Astrocyte of the cerebellum (primary cell): ENCODE measurements at regions not wholly inside any gene's neighbourhood (a gene's known extent, or its start where the extent isn't known, plus 50 kb on each side); places are given as distances from the start of the nearest gene placed in this dataset.

Source experiments
- DNase-seq: peaks from one replicate; pipeline ENCODE4 v3.0.0-alpha.2; 2011; ENCODE audit warnings: low read depth
- H3K4me3 ChIP-seq: 2 replicates; pipeline ENCODE4 v1.5.1; 2011; ENCODE audit warnings: mild to moderate bottlenecking, low read depth, low read length, moderate library complexity
- in situ Hi-C: cut with HindIII; loops from 2 replicates; pipeline ENCODE4 v1.10.0; 2017; ENCODE audit warnings: low sequenced_read_pairs
- TF ChIP-seq, protein P1 (sequence below): IDR thresholded peaks from 2 replicates; pipeline ENCODE4 v1.5.1; 2012; ENCODE audit warnings: low read length, low read depth, moderate library complexity, mild to moderate bottlenecking; ENCODE audit errors: missing control alignments

DNA sequence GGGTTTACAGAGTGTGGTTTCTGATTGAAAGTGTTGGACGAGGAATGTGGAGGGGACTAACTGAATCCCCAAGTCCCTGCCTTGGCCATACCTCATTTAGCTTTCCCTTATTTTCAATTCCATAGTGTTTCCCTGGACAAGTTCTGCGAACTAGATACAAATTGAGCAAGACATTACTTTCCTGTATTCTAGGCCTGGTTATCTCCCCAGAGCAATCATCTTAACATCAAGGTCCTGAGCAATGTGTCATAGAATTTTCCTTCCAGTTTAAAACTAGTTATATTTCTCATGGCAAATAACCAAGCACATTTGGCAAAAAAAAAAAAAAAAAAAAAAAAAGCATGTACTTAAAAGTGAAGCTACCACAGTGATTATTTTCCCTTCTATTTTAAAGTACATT lies 330.1 kb downstream of the CDH11 start:
- in situ Hi-C loops, result no loop called here
- no peak for DNase-seq
- H3K4me3 ChIP-seq, result no peak overlapping the region
- TF ChIP-seq, protein P1, sequence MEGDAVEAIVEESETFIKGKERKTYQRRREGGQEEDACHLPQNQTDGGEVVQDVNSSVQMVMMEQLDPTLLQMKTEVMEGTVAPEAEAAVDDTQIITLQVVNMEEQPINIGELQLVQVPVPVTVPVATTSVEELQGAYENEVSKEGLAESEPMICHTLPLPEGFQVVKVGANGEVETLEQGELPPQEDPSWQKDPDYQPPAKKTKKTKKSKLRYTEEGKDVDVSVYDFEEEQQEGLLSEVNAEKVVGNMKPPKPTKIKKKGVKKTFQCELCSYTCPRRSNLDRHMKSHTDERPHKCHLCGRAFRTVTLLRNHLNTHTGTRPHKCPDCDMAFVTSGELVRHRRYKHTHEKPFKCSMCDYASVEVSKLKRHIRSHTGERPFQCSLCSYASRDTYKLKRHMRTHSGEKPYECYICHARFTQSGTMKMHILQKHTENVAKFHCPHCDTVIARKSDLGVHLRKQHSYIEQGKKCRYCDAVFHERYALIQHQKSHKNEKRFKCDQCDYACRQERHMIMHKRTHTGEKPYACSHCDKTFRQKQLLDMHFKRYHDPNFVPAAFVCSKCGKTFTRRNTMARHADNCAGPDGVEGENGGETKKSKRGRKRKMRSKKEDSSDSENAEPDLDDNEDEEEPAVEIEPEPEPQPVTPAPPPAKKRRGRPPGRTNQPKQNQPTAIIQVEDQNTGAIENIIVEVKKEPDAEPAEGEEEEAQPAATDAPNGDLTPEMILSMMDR, result no peak

DNA sequence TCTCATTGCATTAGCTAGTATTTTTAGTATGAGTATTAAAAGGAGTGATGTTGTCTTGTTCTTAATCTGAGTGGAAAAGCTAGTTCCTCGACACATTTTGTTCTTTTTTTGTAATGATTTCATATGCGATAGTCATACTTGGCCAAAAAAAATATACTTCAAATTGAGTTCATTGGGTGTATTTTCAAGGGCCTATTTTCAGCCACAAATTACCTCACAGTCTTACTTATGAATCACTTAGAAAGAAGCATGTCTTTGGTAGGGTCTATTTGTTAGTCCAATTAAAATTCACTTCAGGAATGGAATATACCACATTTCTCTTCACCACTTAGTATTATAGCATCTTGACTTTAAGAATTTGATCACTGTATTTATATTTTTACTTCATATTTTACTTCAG lies 337.2 kb downstream of the CDH11 start:
- TF ChIP-seq, protein P1, result no peak
- no peak overlapping the region for H3K4me3 ChIP-seq
- in situ Hi-C loops, result no loop called here
- no peak for DNase-seq

DNA sequence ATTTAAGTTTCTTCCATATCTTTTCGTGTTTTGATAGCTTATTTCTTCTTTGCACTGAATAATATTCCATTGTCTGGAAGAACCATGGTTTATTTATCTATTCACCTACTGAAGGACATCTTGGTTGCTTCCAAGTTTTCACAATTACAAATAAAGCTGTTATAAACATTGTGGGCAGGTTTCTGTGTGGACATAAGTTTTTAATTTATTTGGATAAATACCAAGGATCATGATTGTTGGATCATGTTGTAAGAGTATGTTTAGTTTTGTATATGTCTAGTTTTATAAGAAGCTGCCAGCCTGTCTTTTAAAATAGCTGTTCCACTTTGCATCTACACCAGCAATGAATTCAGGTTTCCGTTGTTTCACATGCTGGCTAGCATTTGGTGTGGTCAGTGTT lies 339.4 kb downstream of the CDH11 start:
- TF ChIP-seq, protein P1, result no peak
- in situ Hi-C loops, result no loop called here
- no peak overlapping the region for H3K4me3 ChIP-seq
- no peak for DNase-seq

DNA sequence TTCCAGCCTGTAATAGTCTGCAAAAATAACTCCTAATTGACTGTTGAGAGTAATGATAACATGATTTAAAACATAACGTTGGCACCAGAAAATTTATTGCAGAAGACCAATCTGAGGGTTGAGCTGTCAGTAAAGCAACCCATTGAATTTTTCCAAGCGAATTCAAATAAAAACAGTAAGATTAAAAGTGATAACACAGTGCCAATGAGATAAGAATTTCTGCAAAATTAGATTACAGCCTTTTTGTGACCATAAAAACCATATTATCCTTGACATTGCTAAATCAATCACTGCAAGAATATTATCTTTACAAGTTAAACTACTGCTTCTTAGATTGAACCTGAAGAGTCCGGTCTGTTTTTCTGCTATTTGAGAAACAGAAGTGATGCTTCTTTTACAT lies 341.4 kb downstream of the CDH11 start:
- TF ChIP-seq, protein P1, result no peak
- in situ Hi-C loops, result no loop called here
- no peak for DNase-seq
- no peak overlapping the region for H3K4me3 ChIP-seq

DNA sequence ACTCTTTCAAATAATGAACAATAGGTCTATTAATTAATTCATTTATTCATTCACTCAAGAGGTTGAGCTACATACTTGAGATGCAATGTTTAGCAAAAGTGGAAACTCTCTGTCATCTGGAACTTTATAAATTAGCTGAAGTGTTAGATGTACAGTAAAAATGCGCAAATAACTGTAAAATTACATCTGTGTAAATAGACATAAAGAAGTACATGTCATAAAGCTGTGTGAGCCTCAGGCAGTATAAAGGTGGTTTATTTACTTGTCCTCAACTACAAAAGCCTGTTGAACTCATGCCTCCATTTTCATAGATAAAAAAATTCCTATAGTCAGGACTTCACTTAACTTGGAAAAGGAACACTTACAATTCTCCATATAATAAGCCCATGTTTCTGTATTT lies 343.1 kb downstream of the CDH11 start:
- in situ Hi-C loops, result no loop called here
- TF ChIP-seq, protein P1, result no peak
- H3K4me3 ChIP-seq, result no peak overlapping the region
- no peak for DNase-seq

DNA sequence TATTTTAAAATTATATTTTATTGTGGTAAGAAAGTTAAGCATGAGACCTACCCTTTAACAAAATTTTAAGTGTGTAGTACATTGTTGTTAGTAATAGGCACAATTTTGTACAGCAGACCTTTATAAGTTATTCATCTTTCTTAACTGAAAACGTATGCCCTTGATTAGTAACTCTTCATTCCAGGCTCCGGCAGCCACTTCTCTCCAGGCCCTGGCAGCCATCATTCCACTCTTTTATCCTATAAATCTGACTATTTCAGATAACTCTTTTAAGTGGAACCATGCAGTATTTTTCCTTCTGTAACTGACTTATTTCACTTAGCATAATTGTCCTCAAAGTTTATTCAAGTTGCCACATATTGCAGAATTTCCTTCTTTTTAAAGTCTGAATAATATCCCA lies 348.2 kb downstream of the CDH11 start:
- DNase-seq, result no peak
- H3K4me3 ChIP-seq, result no peak overlapping the region
- in situ Hi-C loops, result no loop called here
- TF ChIP-seq, protein P1, result no peak

DNA sequence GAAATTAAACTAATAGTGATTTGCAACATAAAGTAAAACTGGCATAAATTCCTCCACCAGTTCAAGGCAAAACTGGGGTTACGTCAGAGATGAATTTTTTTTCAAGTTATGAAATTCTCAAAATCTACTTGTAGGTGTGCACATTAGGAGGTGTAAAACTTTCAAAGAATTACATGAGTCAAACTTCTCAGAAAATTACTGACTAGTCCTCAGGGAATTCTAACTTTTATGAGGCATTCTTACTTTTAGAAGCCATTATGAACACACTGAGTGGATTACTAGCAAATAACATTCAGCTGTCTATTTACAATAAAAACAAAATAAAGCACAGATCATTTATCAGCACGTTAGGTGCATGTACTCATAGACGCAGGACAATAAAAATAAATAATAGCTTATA lies 348.7 kb downstream of the CDH11 start:
- H3K4me3 ChIP-seq, result no peak overlapping the region
- TF ChIP-seq, protein P1, result no peak
- in situ Hi-C loops, result no loop called here
- DNase-seq, result no peak
